ENCODE measurements at regions not wholly inside any gene's neighbourhood (a gene's known extent, or its start where the extent isn't known, plus 50 kb on each side); places are given as distances from the start of the nearest gene placed in this dataset.

DNA sequence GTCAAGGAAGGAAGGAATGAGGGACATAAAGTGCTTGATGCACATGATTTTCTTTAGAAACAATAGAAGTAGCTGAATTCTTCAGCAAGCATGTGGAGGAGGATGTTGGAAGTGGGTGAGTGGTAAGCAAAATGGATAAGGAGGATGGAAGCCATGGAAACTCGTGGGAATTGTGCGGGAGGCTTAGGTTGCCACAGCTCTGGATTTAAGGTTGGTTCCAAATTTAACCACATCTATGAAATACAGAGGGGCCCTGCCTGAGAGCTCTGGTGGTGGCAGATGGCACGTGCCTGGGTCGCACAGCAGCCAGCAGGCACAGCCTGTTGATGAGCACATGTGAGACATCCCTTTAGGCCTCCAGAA lies 284.7 kb downstream of the SMARCA2 start:
- H3K27me3 Mint-ChIP-seq (ENCODE audit: low read depth), result no peaks in the 10 kb centered on the region
- DNase-seq (no peak), ATAC-seq (no peak)
- no peak overlapping the region for H3K4me3 Mint-ChIP-seq
- ChIA-PET CTCF (no interaction called here), POLR2A (no interaction called here)
- H3K36me3 Mint-ChIP-seq (ENCODE audit: low read depth), result no peaks in the 10 kb centered on the region
- no peaks in the 10 kb centered on the region for H3K4me1 Mint-ChIP-seq (ENCODE audit: low read depth)
- no peak overlapping the region for H3K27ac Mint-ChIP-seq
- H3K9me3 Mint-ChIP-seq (ENCODE audit: insufficient read depth), result no peaks in the 10 kb centered on the region

DNA sequence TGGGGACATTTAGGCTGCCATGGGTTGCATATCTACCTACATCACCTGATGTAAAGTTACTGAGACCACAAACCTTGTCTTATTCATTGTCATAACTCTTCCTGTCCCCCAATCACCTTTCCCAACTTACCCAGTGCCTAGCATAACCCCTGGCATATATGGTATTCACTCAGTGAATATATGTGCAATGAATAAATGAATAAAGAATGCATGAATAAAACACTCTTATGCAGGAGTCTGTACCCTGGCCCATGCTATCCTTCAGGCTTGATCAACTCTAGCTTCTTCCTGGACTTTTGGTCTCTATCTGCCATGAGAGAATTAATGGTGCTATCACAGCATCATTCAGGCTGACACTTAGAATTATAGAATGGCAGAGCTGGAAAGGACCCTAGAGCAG lies 285.2 kb downstream of the SMARCA2 start:
- ChIA-PET CTCF (no interaction called here), POLR2A (no interaction called here)
- Mint-ChIP-seq H3K4me1 (ENCODE audit: low read depth) (no peaks in the 10 kb centered on the region), H3K27ac (no peak overlapping the region), H3K4me3 (no peak overlapping the region), H3K27me3 (ENCODE audit: low read depth) (no peaks in the 10 kb centered on the region), H3K36me3 (ENCODE audit: low read depth) (no peaks in the 10 kb centered on the region), H3K9me3 (ENCODE audit: insufficient read depth) (no peaks in the 10 kb centered on the region)
- ATAC-seq (no peak), DNase-seq (no peak)

- ChIA-PET CTCF (no interaction called here), POLR2A (no interaction called here)
- Mint-ChIP-seq H3K36me3 (ENCODE audit: low read depth) (no peaks in the 10 kb centered on the region), H3K4me1 (ENCODE audit: low read depth) (no peaks in the 10 kb centered on the region), H3K4me3 (no peak overlapping the region), H3K9me3 (ENCODE audit: insufficient read depth) (no peaks in the 10 kb centered on the region), H3K27me3 (ENCODE audit: low read depth) (no peaks in the 10 kb centered on the region), H3K27ac (no peak overlapping the region)
- DNase-seq (no peak), ATAC-seq (no peak)
These were observed 287.5 kb downstream of the SMARCA2 start for GRCh38 chr9:2302606-2303005.

GRCh38 chr9:2303056-2303455 lies 287.9 kb downstream of the SMARCA2 start:
- no peaks in the 10 kb centered on the region for H3K27me3 Mint-ChIP-seq (ENCODE audit: low read depth)
- POLR2A ChIA-PET, result no interaction called here

DNA sequence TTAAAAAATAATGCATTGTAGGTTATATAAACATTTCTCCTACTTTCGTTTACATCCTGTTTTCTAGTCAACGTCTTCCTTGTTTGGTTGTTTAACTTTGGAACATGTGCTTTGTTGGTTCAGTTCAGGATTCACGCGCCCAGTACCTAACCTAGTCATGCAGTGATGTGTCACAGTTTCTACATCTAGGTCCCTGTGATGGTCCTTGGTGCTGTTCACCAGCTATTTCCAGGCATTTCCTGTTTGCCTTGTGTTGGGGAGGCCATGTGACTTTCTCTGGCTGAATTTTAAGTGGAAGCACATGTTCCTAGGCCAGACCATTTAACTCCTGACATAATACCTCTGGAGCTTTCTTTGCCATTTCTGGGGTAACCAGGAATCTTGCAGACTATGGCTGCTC lies 292.3 kb downstream of the SMARCA2 start:
- DNase-seq (no peak), ATAC-seq (no peak)
- peaks cover 10% of the 10 kb centered on the region for H3K9me3 Mint-ChIP-seq (ENCODE audit: insufficient read depth)
- ChIA-PET CTCF (no interaction called here), POLR2A (no interaction called here)
- H3K4me3 Mint-ChIP-seq, result no peak overlapping the region
- H3K27ac Mint-ChIP-seq, result no peak overlapping the region
- H3K36me3 Mint-ChIP-seq (ENCODE audit: low read depth), result no peaks in the 10 kb centered on the region
- peaks cover 5% of the 10 kb centered on the region for H3K27me3 Mint-ChIP-seq (ENCODE audit: low read depth)
- H3K4me1 Mint-ChIP-seq (ENCODE audit: low read depth), result no peaks in the 10 kb centered on the region

More at GRCh38 chr9:2303056-2303455, 287.9 kb downstream of the SMARCA2 start:
- no peak for ATAC-seq
- Mint-ChIP-seq H3K4me3 (no peak overlapping the region), H3K27ac (no peak overlapping the region), H3K9me3 (ENCODE audit: insufficient read depth) (no peaks in the 10 kb centered on the region), H3K36me3 (ENCODE audit: low read depth) (no peaks in the 10 kb centered on the region), H3K4me1 (ENCODE audit: low read depth) (no peaks in the 10 kb centered on the region)
- CTCF ChIA-PET, result no interaction called here
- no peak for DNase-seq

DNA sequence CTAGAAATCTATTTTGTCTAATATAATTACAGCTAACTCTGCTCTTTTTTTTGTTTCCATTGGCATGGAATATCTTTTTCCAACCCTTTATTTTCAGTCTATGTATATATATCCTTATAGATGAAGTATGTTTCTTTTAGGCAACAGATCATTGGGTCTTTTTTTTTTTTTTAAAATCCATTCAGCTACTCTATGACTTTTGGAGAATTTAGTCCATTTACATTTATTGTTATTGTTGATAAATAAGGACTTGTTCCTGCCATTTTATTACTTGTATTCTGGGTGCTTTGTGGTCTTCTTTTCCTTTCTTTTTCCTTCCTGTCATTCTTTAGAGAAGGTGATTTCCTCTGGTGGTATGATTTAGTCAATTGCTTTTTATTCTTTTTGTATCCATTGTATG lies 296.8 kb downstream of the SMARCA2 start:
- H3K9me3 Mint-ChIP-seq (ENCODE audit: insufficient read depth), result peaks cover 19% of the 10 kb centered on the region
- no peaks in the 10 kb centered on the region for H3K4me1 Mint-ChIP-seq (ENCODE audit: low read depth)
- ATAC-seq, result no peak
- no peak for DNase-seq
- peaks cover 5% of the 10 kb centered on the region for H3K27me3 Mint-ChIP-seq (ENCODE audit: low read depth)
- no peak overlapping the region for H3K4me3 Mint-ChIP-seq
- ChIA-PET POLR2A (no interaction called here), CTCF (no interaction called here)
- H3K27ac Mint-ChIP-seq, result no peak overlapping the region
- H3K36me3 Mint-ChIP-seq (ENCODE audit: low read depth), result no peaks in the 10 kb centered on the region

- Mint-ChIP-seq H3K36me3 (ENCODE audit: low read depth) (no peaks in the 10 kb centered on the region), H3K27ac (no peak overlapping the region), H3K4me1 (ENCODE audit: low read depth) (no peaks in the 10 kb centered on the region), H3K4me3 (no peak overlapping the region), H3K9me3 (ENCODE audit: insufficient read depth) (peaks cover 19% of the 10 kb centered on the region), H3K27me3 (ENCODE audit: low read depth) (peaks cover 5% of the 10 kb centered on the region)
- DNase-seq, result no peak
- ChIA-PET CTCF (no interaction called here), POLR2A (no interaction called here)
- no peak for ATAC-seq
These were observed 298.4 kb downstream of the SMARCA2 start for GRCh38 chr9:2313512-2313911.

DNA sequence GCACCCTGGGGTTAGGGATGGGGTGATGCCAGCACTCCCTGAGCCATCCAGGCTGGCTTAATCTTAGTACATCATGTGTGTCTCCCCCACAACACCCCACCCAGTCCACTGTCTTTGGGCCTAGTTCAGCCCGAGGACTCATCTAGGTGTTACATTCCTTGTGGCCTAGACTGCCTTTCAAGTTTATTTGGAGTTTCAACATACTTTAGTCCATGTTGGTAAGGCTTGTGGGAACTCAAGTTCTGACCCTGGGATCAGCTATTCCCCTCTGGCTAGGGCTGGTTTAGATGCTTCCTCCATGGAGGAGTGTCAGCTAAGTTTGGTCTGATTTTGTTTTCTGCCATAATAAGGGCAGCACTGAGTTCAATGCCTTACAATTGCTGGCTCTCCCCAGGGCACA lies 302.4 kb downstream of the SMARCA2 start:
- ChIA-PET POLR2A (no interaction called here), CTCF (no interaction called here)
- Mint-ChIP-seq H3K27me3 (ENCODE audit: low read depth) (peaks cover 2% of the 10 kb centered on the region), H3K36me3 (ENCODE audit: low read depth) (no peaks in the 10 kb centered on the region), H3K4me3 (no peak overlapping the region), H3K4me1 (ENCODE audit: low read depth) (no peaks in the 10 kb centered on the region), H3K27ac (no peak overlapping the region), H3K9me3 (ENCODE audit: insufficient read depth) (peaks cover 9% of the 10 kb centered on the region)
- DNase-seq, result no peak
- no peak for ATAC-seq

DNA sequence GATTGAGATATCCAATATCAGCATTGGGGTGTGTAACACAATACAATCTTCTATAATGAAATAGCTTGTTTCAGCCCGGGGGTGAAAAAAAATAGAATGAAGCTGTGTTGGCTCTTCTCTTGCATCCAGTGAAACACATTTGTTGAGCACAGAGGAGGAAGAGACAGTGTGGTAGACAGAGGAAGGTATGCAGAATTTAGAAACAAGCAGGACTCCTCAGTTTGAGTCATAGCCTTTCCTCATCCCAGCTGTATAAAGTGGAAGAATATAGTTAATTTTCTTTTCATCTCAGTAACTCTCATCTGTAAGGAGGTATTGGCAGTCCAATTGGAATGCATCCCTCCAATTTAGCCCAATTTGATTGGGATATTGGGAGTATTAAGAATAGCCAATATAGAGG lies 302.2 kb upstream of the VLDLR start:
- no peak for ATAC-seq
- DNase-seq, result no peak
- Mint-ChIP-seq H3K9me3 (ENCODE audit: insufficient read depth) (no peaks in the 10 kb centered on the region), H3K36me3 (ENCODE audit: low read depth) (no peaks in the 10 kb centered on the region), H3K27me3 (ENCODE audit: low read depth) (peaks cover 2% of the 10 kb centered on the region), H3K27ac (no peak overlapping the region), H3K4me3 (no peak overlapping the region), H3K4me1 (ENCODE audit: low read depth) (no peaks in the 10 kb centered on the region)
- ChIA-PET CTCF (no interaction called here), POLR2A (no interaction called here)

DNA sequence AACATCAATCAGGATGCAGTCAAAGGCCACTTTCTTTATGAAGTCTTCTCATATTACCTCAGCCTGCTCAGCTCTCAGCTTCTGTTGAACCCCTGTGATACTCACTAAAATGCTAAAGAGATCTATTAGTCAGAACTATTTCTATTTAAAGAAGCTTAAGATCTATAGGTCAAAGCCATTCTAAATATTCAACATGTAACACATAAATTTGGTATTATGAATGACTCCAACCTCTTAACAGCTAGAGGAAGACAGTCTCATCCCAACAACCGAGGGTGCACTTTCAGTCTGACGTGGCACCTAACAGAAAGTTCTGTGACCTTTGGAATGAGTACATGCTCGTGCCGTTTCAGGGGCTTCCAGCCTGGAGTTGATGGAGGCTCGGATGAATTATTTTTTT lies 301.5 kb upstream of the VLDLR start:
- H3K4me3 Mint-ChIP-seq, result no peak overlapping the region
- ChIA-PET CTCF (no interaction called here), POLR2A (no interaction called here)
- no peak for DNase-seq
- no peaks in the 10 kb centered on the region for H3K36me3 Mint-ChIP-seq (ENCODE audit: low read depth)
- H3K9me3 Mint-ChIP-seq (ENCODE audit: insufficient read depth), result no peaks in the 10 kb centered on the region
- H3K27ac Mint-ChIP-seq, result no peak overlapping the region
- peaks cover 2% of the 10 kb centered on the region for H3K27me3 Mint-ChIP-seq (ENCODE audit: low read depth)
- no peaks in the 10 kb centered on the region for H3K4me1 Mint-ChIP-seq (ENCODE audit: low read depth)
- no peak for ATAC-seq

GRCh38 chr9:2320632-2321031 lies 301.0 kb upstream of the VLDLR start:
- H3K27ac Mint-ChIP-seq, result no peak overlapping the region
- POLR2A ChIA-PET, result no interaction called here

GRCh38 chr9:2321523-2322148 lies 300.0 kb upstream of the VLDLR start:
- no peak for DNase-seq
- Mint-ChIP-seq H3K4me1 (ENCODE audit: low read depth) (no peaks in the 10 kb centered on the region), H3K4me3 (no peak overlapping the region), H3K9me3 (ENCODE audit: insufficient read depth) (no peaks in the 10 kb centered on the region), H3K27me3 (ENCODE audit: low read depth) (peaks cover 2% of the 10 kb centered on the region), H3K36me3 (ENCODE audit: low read depth) (no peaks in the 10 kb centered on the region), H3K27ac (no peak overlapping the region)
- POLR2A ChIA-PET, result no interaction called here
- no peak for ATAC-seq
- CTCF ChIA-PET, result no interaction called here

More at GRCh38 chr9:2320632-2321031, 301.0 kb upstream of the VLDLR start:
- no peaks in the 10 kb centered on the region for H3K4me1 Mint-ChIP-seq (ENCODE audit: low read depth)
- H3K27me3 Mint-ChIP-seq (ENCODE audit: low read depth), result peaks cover 2% of the 10 kb centered on the region
- ATAC-seq, result no peak
- DNase-seq, result no peak
- CTCF ChIA-PET, result no interaction called here
- H3K9me3 Mint-ChIP-seq (ENCODE audit: insufficient read depth), result no peaks in the 10 kb centered on the region
- H3K4me3 Mint-ChIP-seq, result no peak overlapping the region
- no peaks in the 10 kb centered on the region for H3K36me3 Mint-ChIP-seq (ENCODE audit: low read depth)

DNA sequence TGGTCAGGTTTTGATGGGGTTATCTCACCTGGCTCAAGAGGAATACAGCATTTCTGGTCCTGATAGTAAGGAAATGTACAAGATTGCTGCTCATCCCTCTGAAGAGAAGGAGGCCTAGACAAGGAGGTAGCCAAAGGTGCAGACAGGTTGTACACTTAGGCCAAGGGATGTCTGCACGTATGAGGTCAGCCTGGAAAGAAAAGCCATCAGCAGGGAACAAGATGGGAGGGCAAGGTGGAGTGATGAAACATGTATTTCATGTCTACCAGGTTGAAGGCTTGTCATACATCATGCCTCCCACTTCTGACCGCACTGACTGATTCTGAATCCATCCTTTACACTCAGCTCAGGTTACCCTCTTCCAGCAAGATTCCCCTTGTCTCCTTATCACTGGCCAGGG lies 296.8 kb upstream of the VLDLR start:
- POLR2A ChIA-PET, result no interaction called here
- H3K27me3 Mint-ChIP-seq (ENCODE audit: low read depth), result peaks cover 2% of the 10 kb centered on the region

More for the DNA sequence above, 296.8 kb upstream of the VLDLR start:
- Mint-ChIP-seq H3K36me3 (ENCODE audit: low read depth) (no peaks in the 10 kb centered on the region), H3K27ac (no peak overlapping the region), H3K4me1 (ENCODE audit: low read depth) (no peaks in the 10 kb centered on the region), H3K9me3 (ENCODE audit: insufficient read depth) (no peaks in the 10 kb centered on the region), H3K4me3 (no peak overlapping the region)
- no peak for ATAC-seq
- DNase-seq, result no peak
- CTCF ChIA-PET, result no interaction called here

Measured in activated CD8-positive, alpha-beta T cell treated with anti-CD3 and anti-CD28 coated beads, Interleukin-2, amount 10 ng/mL, durations not matched to agents 7 days and 5 days (primary cell).